C4-2B (cell line): ENCODE measurements at regions not wholly inside any gene's neighbourhood (a gene's known extent, or its start where the extent isn't known, plus 50 kb on each side); places are given as distances from the start of the nearest gene placed in this dataset.

Experiments
- H3K27ac ChIP-seq: fragments of 450-650 bp; 2 replicates; pipeline ENCODE4 v1.5.1; 2017
- ZFX ChIP-seq: fragments of 450-650 bp; IDR thresholded peaks from 2 replicates; pipeline ENCODE4 v1.6.1; 2017
- TF ChIP-seq, protein P1 (sequence below): fragments of 450-650 bp; conservative IDR thresholded peaks from 2 replicates; pipeline ENCODE4 v1.5.1; 2017; ENCODE audit warnings: mild to moderate bottlenecking

DNA sequence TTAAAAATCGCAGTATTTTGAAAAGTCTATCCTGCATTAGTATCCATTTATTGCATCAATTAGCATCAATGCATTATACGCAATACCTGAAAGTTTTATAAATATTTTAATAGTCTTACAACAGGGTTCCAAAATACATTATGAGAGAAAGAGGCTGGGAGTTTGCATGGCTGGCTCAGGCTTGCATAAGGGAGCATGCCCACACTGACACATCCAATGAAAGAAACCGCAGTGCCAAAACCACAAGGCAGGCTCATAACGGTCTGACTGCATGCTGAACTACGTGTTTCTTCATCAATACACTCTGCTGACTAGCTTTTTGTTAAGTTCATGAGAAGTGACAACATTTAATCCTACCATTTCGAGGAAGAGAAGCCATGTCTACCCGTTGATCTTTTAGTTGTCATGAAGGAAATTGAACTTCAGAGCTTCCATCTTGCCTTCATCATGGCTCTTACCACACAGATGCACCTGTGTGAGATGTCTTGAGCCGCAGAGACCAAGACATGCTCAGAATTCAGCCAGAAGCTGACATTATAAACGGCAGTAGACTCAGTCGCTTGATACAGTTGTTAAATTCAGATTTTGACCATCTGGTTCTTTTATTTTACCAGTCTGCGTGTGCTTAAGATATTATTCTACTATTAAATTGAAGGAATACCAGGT, 168.8 kb upstream of the FRG1 start:
- no peak overlapping the region for H3K27ac ChIP-seq
- no peak for TF ChIP-seq ZFX
- TF ChIP-seq, protein P1, sequence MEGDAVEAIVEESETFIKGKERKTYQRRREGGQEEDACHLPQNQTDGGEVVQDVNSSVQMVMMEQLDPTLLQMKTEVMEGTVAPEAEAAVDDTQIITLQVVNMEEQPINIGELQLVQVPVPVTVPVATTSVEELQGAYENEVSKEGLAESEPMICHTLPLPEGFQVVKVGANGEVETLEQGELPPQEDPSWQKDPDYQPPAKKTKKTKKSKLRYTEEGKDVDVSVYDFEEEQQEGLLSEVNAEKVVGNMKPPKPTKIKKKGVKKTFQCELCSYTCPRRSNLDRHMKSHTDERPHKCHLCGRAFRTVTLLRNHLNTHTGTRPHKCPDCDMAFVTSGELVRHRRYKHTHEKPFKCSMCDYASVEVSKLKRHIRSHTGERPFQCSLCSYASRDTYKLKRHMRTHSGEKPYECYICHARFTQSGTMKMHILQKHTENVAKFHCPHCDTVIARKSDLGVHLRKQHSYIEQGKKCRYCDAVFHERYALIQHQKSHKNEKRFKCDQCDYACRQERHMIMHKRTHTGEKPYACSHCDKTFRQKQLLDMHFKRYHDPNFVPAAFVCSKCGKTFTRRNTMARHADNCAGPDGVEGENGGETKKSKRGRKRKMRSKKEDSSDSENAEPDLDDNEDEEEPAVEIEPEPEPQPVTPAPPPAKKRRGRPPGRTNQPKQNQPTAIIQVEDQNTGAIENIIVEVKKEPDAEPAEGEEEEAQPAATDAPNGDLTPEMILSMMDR: no peak

DNA sequence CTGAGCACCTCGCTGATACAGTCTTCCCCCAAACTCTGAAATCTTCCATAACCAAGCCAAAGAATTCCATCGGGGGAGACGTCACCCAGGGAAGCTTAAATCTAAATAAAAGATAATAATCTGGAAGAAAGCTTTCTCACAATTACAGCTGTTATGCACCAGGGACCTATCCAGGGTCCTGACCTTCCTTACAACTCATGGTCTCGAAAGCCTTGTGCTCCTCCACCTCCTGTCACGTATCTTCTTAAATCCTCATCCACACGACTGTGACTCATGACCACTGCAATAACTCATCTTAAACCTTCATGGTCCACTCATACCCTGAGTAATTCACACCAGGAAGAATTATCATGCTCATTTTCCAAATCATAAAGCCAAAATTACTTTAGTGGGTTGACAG, 166.8 kb upstream of the FRG1 start:
- no peak overlapping the region for H3K27ac ChIP-seq
- TF ChIP-seq ZFX: no peak
- TF ChIP-seq, protein P1: no peak

DNA sequence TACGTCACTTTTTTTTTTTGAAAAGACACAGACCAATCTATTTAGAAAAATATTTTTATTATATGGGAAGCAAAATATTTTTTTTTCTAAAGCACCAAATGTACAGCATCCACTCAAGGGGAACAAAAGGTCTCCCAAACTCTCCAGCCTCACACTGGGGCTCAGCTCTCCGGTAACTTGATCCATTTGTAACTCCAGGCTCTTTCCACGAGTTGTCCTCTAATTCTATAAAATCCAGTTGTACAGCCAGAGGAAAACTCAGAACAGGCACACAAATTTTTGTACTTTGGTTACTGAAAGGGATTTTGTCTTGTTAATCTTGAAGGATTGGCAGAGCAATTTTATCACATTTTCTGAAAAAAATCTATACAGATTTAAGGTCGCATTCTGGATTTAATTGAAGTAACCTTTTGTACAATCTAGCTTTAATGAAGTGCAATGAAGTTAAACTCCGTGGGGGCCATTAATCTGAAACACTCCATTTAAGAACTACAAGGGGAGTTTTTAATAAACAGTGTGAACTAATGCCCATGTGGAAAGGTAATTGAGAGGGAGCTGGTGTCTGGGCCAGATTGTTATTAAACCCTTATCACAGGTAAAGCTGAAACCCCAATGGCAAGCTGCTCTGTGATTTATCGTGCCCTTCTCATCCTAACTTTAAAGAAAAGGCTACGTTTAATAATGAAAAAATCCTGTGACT, 161.2 kb upstream of the FRG1 start:
- no peak for TF ChIP-seq ZFX
- TF ChIP-seq, protein P1: no peak
- no peak overlapping the region for H3K27ac ChIP-seq

DNA sequence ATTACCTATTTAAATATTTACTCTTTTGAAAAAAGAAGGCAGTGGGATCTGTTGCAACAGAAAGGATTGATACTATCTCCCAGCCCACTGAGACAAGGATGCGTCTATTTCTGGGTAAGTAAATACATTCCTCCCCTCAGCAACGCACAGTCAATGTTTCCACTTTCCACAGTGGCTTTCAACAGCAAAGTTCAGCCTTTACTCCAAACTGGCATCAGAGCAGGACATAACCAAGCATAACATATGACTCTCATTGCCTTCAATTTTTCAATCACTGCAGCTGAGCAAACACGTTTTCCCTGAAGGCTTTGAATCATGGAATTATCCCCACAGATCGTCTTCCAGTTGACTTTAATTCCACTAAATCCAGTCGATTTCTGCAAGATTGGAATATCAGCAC, 160.3 kb upstream of the FRG1 start:
- TF ChIP-seq, protein P1: no peak
- no peak for TF ChIP-seq ZFX

DNA sequence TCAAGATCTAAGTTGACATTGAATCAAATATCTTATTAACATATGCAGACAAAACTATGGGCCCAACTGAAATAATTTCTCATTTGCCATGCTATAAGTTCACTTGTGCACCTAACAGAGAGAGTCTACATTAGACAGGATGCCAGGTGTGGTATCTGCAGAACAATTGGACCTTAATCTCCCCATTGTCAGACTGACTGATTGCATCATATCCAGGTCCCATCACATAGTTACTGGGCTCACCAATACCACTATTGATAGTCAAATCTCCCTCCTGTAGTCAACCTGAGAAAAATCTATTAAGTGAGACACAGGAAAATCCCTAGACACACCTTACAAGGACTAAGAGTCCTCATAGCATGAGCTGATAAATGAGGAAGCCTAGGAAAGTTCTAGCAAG, 156.0 kb upstream of the FRG1 start:
- no peak overlapping the region for H3K27ac ChIP-seq
- TF ChIP-seq, protein P1: no peak
- no peak for TF ChIP-seq ZFX

More for the DNA sequence above, 160.3 kb upstream of the FRG1 start:
- no peak overlapping the region for H3K27ac ChIP-seq

DNA sequence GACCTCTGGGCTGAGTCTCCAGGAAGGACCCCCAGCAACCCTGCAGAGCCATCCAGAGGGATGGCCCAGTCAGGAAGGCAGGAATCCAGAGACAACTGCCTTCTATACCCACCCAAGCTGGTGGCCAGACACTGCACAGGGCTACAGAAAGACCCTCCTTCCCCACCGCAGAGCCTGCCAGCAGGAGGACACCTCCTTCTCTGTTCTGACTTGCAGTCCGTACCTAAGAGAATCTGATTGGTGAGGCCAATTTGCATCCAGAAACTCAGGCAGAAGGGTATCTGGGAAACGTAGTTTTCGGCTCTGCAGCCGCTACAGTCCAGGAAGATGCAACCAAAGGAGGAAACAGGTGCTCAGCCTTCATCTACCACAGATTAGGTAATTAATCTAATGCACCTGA, 155.4 kb upstream of the FRG1 start:
- H3K27ac ChIP-seq: no peak overlapping the region
- no peak for TF ChIP-seq ZFX
- TF ChIP-seq, protein P1: no peak

DNA sequence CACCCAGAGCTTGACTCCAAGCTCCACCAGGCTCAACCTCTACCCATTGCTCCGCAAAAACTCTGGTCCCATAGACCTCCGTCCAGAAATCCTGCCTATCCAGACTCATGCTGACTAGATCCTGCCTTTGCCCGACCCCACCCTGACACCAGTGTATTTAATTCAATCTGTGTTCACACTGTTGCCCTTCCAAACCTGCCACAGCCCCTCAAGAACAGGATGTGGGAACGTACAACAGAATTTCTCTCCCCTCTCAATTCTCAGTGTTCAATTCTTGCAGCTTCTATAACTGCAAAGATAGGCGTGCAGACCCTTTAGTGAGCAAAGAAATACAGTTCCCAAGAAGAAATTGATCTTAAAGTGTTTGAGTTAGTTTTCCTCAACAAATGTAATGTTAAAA, 154.2 kb upstream of the FRG1 start:
- no peak overlapping the region for H3K27ac ChIP-seq
- TF ChIP-seq, protein P1: no peak
- TF ChIP-seq ZFX: no peak
